ENCODE measurements at regions not wholly inside any gene's neighbourhood (a gene's known extent, or its start where the extent isn't known, plus 50 kb on each side); places are given as distances from the start of the nearest gene placed in this dataset.

GRCh38 chr16:88287219-88287618, 95.5 kb upstream of the ZNF469 start:
- peak in 4 of 5 experiments; percentile 23 to 58 (median 36) for TF ChIP-seq CTCF (IDR thresholded peaks at IDR 0.05 in 4 of 5, conservative IDR thresholded peaks at IDR 0.05 in 1 of 5)
- no peak for TF ChIP-seq POLR2A (IDR thresholded peaks at IDR 0.05)

Measured in gastrocnemius medialis (tissue), 4 donors.